ENCODE measurements at regions not wholly inside any gene's neighbourhood (a gene's known extent, or its start where the extent isn't known, plus 50 kb on each side); places are given as distances from the start of the nearest gene placed in this dataset.

GRCh38 chr11:103699656-103700055, 336.8 kb upstream of the DDI1 start:
- no peak for TF ChIP-seq CTCF (IDR thresholded peaks at IDR 0.05; ENCODE audit: low read depth, low read length, missing control alignments)
- DNase-seq (ENCODE audit: extremely low read depth, low read depth): no peak
- H3K4me3 ChIP-seq (replicated peaks; ENCODE audit: low read depth, low read length): no peak overlapping the region

GRCh38 chr11:103700622-103701021, 335.8 kb upstream of the DDI1 start:
- no peak overlapping the region for H3K4me3 ChIP-seq (replicated peaks; ENCODE audit: low read depth, low read length)
- DNase-seq (ENCODE audit: extremely low read depth, low read depth): no peak
- no peak for TF ChIP-seq CTCF (IDR thresholded peaks at IDR 0.05; ENCODE audit: low read depth, low read length, missing control alignments)

- TF ChIP-seq CTCF (IDR thresholded peaks at IDR 0.05; ENCODE audit: low read depth, low read length, missing control alignments): no peak
- DNase-seq (ENCODE audit: extremely low read depth, low read depth): no peak
- H3K4me3 ChIP-seq (replicated peaks; ENCODE audit: low read depth, low read length): no peak overlapping the region
These were observed 333.0 kb upstream of the DDI1 start for GRCh38 chr11:103703437-103703836.

GRCh38 chr11:103703954-103704353, 332.5 kb upstream of the DDI1 start:
- no peak for TF ChIP-seq CTCF (IDR thresholded peaks at IDR 0.05; ENCODE audit: low read depth, low read length, missing control alignments)
- no peak overlapping the region for H3K4me3 ChIP-seq (replicated peaks; ENCODE audit: low read depth, low read length)
- DNase-seq (ENCODE audit: extremely low read depth, low read depth): no peak

- H3K4me3 ChIP-seq (replicated peaks; ENCODE audit: low read depth, low read length): no peak overlapping the region
- DNase-seq (ENCODE audit: extremely low read depth, low read depth): no peak
- no peak for TF ChIP-seq CTCF (IDR thresholded peaks at IDR 0.05; ENCODE audit: low read depth, low read length, missing control alignments)
These were observed 330.8 kb upstream of the DDI1 start for GRCh38 chr11:103705642-103706041.

DNA sequence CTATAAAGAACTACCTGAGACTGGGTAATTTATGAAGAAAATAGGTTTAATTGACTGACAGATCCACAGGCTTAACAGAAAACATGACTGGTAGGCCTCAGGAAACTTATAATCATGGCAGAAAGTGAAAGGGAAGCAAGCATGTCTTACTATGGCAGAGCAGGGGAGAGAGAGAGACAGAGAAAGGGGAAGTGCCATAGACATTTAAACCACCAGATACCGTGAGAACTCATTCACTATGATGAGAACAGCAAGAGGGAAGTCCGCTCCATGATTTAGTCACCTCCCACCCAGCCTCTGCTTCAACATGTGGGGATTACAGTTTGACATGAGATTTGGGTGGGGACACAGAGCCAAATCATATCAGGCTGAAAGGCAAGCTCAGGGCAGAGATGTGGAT, 327.1 kb upstream of the DDI1 start:
- no peak for TF ChIP-seq CTCF (IDR thresholded peaks at IDR 0.05; ENCODE audit: low read depth, low read length, missing control alignments)
- DNase-seq (ENCODE audit: extremely low read depth, low read depth): no peak
- no peak overlapping the region for H3K4me3 ChIP-seq (replicated peaks; ENCODE audit: low read depth, low read length)

DNA sequence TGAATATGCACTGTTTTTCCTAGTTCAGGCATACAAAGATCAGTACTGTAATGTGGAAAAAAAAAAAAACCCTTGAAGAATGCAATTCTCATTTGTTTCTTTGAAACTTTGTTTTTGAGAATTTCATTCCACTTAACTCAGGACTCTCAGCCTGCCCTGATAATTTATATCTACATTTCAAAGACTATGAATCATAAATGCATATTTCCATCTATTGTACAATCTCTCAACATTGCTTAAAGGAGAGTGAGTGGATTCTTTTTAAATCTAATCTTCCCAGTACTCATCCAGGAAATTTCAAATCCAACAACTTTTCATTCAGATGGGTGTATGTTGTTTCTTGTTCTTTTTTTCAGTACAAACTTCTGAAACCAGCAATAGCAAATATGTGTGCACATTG, 322.2 kb upstream of the DDI1 start:
- H3K4me3 ChIP-seq (replicated peaks; ENCODE audit: low read depth, low read length): no peak overlapping the region
- DNase-seq (ENCODE audit: extremely low read depth, low read depth): no peak
- TF ChIP-seq CTCF (IDR thresholded peaks at IDR 0.05; ENCODE audit: low read depth, low read length, missing control alignments): no peak

Data from HFF-Myc (cell line).